AG04450 (cell line): ENCODE measurements at regions not wholly inside any gene's neighbourhood (a gene's known extent, or its start where the extent isn't known, plus 50 kb on each side); places are given as distances from the start of the nearest gene placed in this dataset.

ENCODE experiments used
- CTCF ChIA-PET: fragments of 300-600, 350-600 bp; formaldehyde crosslinking; extraction: SDS; loops from one replicate; lab custom pipeline; 2022; ENCODE audit warnings: antibody characterized with exemption, inconsistent platforms; lab: Charles Lee
- POLR2A ChIA-PET: fragments of 350-600 bp; formaldehyde crosslinking; extraction: SDS; loops from one replicate; lab custom pipeline; 2021; ENCODE audit warnings: antibody characterized with exemption, inconsistent platforms; lab: Yijun Ruan, JAX
- DNase-seq: peaks from one replicate; pipeline ENCODE4 v3.0.0-alpha.2; 2011; ENCODE audit warnings: low read depth, low spot score
- H3K27ac ChIP-seq: one replicate; pipeline ENCODE4 v1.5.1; 2012; ENCODE audit warnings: low read depth, low read length, control low read depth
- H3K27me3 ChIP-seq: one replicate; pipeline ENCODE4 v1.6.0; 2012; ENCODE audit warnings: low read length; ENCODE audit not compliant: control insufficient read depth, insufficient read depth
- H3K4me3 ChIP-seq: 2 replicates; pipeline ENCODE4 v1.5.1; 2011; ENCODE audit warnings: mild to moderate bottlenecking, low read depth, low read length, control low read depth
- H3K9me3 ChIP-seq: 2 replicates; pipeline ENCODE4 v1.5.1; 2012; ENCODE audit warnings: low read length; ENCODE audit not compliant: control insufficient read depth, insufficient read depth
- CTCF ChIP-seq: IDR thresholded peaks from 2 replicates; pipeline ENCODE4 v1.5.1; 2011; ENCODE audit warnings: low read depth, low read length, control low read depth, inconsistent platforms

GRCh38 chr1:22212400-22213233, 69.7 kb upstream of the WNT4 start:
- CTCF ChIA-PET: no interaction called here
- Histone ChIP-seq H3K27me3 (peaks cover 76% of the 10 kb centered on the region), H3K27ac (no peak overlapping the region), H3K4me3 (no peak overlapping the region), H3K9me3 (no peaks in the 10 kb centered on the region)
- TF ChIP-seq CTCF: no peak
- DNase-seq: no peak
- POLR2A ChIA-PET: no interaction called here

DNA sequence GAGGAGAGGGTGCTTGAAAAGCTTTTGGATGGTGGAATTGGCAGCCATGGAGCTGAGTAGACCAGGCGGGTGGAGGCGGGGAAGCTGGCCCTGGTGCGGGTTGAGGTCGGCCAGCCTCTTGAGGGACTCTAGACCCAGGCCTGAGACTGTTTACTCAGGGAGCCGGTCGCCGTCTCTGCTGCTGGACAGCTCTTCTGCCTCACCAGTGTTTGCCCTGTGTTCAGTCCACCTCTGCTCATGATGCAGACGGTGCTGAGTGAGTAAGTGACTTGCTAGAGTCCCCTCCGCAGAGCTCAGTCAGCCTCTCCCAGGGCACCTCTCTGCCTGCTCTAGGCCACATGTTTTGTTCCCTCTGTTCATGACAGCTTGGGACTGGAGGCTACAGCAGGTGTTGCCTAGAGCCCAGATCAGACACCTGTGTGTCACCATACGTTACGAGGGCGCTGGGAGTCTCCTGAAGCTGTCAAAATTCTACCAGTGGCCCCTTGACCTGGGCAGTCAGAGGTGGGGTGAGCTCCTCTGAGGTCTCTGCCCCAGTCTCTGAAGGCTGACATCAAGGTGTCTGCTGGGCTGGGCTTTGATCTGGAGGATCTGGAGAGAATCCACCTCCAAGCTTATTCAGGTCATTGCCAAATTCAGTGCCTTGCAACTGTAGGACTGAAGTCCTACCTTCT, 73.5 kb upstream of the WNT4 start:
- H3K4me3 ChIP-seq: no peak overlapping the region
- CTCF ChIA-PET: no interaction called here
- no peak for TF ChIP-seq CTCF
- no peak for DNase-seq
- H3K27ac ChIP-seq: no peak overlapping the region
- H3K9me3 ChIP-seq: no peaks in the 10 kb centered on the region; the same call in 1 of the 2 replicates
- POLR2A ChIA-PET: interaction anchor here (0.6 kb wide), 1 partner anchor 244 kb away, joined by 8 read pairs; no protein-coding TSS in a partner anchor
- H3K27me3 ChIP-seq: peaks cover 50% of the 10 kb centered on the region

DNA sequence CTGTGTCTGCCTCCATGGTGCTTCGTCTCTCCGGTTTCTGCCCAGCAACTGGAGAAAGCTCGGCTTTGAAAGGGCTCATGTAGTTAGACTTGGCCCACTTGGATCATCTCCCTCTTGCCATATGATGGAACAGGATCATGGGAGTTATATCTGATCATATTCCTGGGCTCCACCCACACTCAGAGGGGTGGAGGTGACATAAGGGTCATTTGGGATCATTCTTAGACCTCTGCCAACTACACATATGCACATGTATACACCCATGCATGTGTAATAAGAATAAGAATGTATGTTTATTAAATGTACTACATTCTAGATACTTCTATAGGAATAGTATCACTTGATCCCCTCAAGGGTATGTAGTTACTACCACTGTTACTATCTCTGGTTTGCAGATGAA, 74.1 kb upstream of the WNT4 start:
- DNase-seq: no peak
- CTCF ChIA-PET: no interaction called here
- Histone ChIP-seq H3K4me3 (no peak overlapping the region), H3K27ac (no peak overlapping the region), H3K27me3 (peaks cover 46% of the 10 kb centered on the region), H3K9me3 (no peaks in the 10 kb centered on the region; the same call in 1 of the 2 replicates)
- TF ChIP-seq CTCF: no peak
- POLR2A ChIA-PET: no interaction called here

DNA sequence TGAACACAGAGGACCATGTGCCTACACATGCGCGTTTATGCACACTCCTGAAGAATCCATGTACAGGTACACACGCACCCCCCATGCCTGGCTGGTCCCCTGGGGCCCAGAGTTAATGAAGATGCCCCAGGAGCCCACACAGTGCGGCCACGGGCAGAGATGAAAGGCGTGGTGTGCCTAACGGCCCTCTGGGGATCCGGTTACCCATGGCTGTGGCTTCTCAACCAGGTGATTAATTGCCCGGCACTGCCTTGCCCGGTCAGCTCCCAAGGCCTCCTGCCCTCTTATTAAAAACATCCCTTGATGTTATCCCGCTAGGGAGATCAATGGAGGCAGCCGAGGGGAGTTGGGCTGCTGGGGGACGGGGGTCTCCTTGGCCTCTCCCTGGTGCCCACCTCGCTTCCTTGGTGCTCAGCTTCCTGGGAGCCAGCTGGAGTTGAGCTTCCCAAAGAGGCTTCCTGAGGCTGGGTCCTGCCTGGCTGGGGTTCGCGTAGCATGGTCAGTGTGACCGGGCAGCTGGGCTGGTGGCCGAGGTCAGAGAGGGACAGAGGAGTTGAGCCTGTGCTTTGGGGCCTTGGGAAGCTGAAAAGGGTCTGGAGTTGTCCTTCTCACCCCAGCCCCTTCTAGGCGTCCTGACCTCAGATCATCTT, 75.0 kb upstream of the WNT4 start:
- Histone ChIP-seq H3K27ac (no peak overlapping the region), H3K9me3 (no peaks in the 10 kb centered on the region; the same call in 1 of the 2 replicates), H3K27me3 (peaks cover 41% of the 10 kb centered on the region), H3K4me3 (no peak overlapping the region)
- DNase-seq: no peak
- TF ChIP-seq CTCF: no peak
- ChIA-PET POLR2A (no interaction called here), CTCF (no interaction called here)
